ACC112 (cell line): ENCODE measurements at regions not wholly inside any gene's neighbourhood (a gene's known extent, or its start where the extent isn't known, plus 50 kb on each side); places are given as distances from the start of the nearest gene placed in this dataset.

Experiments used
- H2AFZ ChIP-seq: fragments of 200-600 bp; sonication (generic); one replicate; pipeline ENCODE4 v1.6.0; 2017; ENCODE audit warnings: antibody characterized with exemption, low read length; ENCODE audit not compliant: unreplicated experiment
- H3K27ac ChIP-seq: fragments of 200-600 bp; sonication (generic); 2 replicates; pipeline ENCODE4 v1.5.1; 2014; ENCODE audit warnings: low read depth, mild to moderate bottlenecking, antibody characterized with exemption, low read length, moderate library complexity
- H3K27me3 ChIP-seq: fragments of 200-600 bp; sonication (generic); 2 replicates; pipeline ENCODE4 v1.6.1; 2014; ENCODE audit warnings: mild to moderate bottlenecking, antibody characterized with exemption, low read length, moderate library complexity, mixed read lengths; ENCODE audit not compliant: insufficient read depth
- H3K36me3 ChIP-seq: fragments of 200-600 bp; sonication (generic); 2 replicates; pipeline ENCODE4 v1.6.1; 2016; ENCODE audit warnings: mild to moderate bottlenecking, antibody characterized with exemption, low read length, moderate library complexity, mixed read lengths; ENCODE audit not compliant: insufficient read depth
- H3K4me1 ChIP-seq: fragments of 200-600 bp; sonication (generic); one replicate; pipeline ENCODE4 v1.6.1; 2016; ENCODE audit warnings: low read length, mixed read lengths; ENCODE audit not compliant: insufficient read depth, unreplicated experiment, control insufficient read depth
- H3K4me3 ChIP-seq: fragments of 200-600 bp; sonication (generic); 2 replicates; pipeline ENCODE4 v1.5.1; 2014; ENCODE audit warnings: mild to moderate bottlenecking, low read depth, low read length
- H3K79me2 ChIP-seq: fragments of 200-600 bp; sonication (generic); one replicate; pipeline ENCODE4 v1.6.0; 2016; ENCODE audit warnings: low read length; ENCODE audit not compliant: control insufficient read depth, unreplicated experiment, insufficient read depth

DNA sequence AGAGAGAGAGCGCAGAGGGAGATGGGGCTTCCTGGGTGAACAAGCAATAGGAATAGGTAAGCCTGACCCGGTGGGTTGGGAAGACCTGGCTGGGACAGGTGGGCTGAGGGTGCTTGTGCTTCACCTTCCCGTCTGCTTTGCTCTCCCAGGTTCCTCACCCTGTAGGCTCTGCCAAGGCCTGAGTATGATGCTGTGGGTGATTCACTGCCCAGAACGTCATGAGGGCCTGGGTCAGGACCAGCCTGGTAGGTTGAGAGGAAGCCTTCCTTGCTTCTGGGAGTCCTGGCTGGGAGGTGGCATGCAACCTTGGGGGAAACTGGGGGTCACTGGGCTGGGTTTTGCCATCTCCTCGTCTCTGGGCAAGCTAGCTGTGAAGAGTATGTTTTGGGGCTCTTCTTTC is 220.2 kb upstream of the APCDD1 start:
- Histone ChIP-seq H2AFZ (no peak overlapping the region), H3K4me3 (no peak overlapping the region), H3K27ac (no peak overlapping the region), H3K79me2 (no peaks in the 10 kb centered on the region), H3K4me1 (peaks cover 10% of the 10 kb centered on the region), H3K27me3 (no peaks in the 10 kb centered on the region), H3K36me3 (no peaks in the 10 kb centered on the region)

DNA sequence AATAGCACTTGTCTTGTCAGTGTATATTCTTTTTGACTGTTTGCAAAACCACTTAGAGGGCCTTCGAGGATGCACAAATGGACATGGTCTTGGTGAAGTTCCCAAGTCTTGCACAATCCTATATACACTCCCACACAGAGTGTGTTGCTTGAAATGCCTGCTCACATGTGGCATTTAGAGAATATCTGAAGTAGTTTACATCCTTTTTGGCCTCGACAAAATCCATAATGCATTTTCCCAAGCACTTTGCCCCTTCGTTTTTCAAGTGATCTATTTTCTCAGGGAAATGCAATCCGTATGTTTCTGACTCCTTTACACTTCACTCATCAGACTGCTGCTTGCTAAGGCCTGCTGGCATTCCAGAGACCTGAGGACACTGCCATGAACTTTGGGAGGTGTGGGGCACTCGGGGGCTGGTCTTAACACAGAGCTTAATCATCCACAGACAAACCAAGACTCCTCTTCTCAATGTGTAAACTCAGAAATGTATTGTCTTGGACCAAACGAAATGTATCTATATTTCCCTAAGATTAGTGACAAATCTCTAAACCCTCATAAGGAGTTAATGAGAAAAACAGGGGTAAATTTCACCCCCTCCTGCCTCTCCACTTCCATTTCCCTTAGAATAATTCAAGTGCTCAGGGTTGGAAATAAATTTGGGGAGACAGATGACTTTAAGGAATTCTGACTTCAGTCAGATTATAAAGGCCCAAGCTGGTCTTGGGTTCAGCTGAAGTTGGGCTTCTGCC is 219.3 kb upstream of the APCDD1 start:
- H3K27ac ChIP-seq: no peak overlapping the region
- peaks cover 10% of the 10 kb centered on the region for H3K4me1 ChIP-seq
- no peak overlapping the region for H3K4me3 ChIP-seq
- peak overlapping the region; percentile 5 for H2AFZ ChIP-seq
- H3K27me3 ChIP-seq: no peaks in the 10 kb centered on the region
- no peaks in the 10 kb centered on the region for H3K79me2 ChIP-seq
- H3K36me3 ChIP-seq: no peaks in the 10 kb centered on the region

DNA sequence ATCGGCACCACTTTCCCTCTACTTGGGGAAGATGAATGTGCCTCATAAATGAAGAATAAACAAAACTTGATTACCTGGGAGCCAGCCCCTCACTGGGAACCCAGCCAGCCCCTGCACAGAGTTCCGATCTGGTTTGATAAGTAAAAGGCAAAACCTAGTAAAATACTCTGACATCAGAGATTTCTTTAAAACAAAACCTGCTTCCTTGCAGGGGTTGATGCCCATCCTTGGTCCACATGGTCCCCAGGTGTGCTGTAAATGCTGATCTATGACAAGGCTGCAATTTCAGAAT is 218.8 kb upstream of the APCDD1 start:
- H3K4me1 ChIP-seq: peaks cover 10% of the 10 kb centered on the region
- 0 out of 2 replicates have a peak, but pooled peaks cover 2% of the 10 kb centered on the region for H3K27me3 ChIP-seq
- H3K27ac ChIP-seq: no peak overlapping the region
- H2AFZ ChIP-seq: no peak overlapping the region
- no peak overlapping the region for H3K4me3 ChIP-seq
- H3K79me2 ChIP-seq: no peaks in the 10 kb centered on the region
- H3K36me3 ChIP-seq: no peaks in the 10 kb centered on the region

DNA sequence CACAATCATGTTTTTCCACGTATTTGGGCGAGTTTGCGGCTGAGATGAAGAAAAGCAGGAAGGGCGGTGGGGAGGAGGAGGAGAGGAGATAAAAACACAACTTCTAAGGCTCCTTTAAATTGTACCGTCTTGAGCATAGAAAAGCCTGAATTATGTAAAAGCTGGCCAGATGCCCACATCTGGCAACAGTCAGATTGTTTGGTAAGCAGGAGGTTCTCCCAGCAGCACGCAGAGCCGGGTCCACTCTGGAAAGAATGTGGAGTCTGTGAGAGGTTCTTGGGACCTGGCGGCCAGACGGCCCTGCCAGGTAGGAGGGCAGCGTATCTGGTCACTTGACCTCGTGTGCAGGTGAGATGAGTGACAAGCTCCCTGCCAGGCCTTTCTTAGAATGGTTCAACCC is 215.3 kb upstream of the APCDD1 start:
- Histone ChIP-seq H3K4me3 (no peak overlapping the region), H2AFZ (no peak overlapping the region), H3K79me2 (no peaks in the 10 kb centered on the region), H3K4me1 (peaks cover 10% of the 10 kb centered on the region), H3K27me3 (peaks cover 8% of the 10 kb centered on the region; the same call in 1 of the 2 replicates), H3K27ac (no peak overlapping the region), H3K36me3 (no peaks in the 10 kb centered on the region)

DNA sequence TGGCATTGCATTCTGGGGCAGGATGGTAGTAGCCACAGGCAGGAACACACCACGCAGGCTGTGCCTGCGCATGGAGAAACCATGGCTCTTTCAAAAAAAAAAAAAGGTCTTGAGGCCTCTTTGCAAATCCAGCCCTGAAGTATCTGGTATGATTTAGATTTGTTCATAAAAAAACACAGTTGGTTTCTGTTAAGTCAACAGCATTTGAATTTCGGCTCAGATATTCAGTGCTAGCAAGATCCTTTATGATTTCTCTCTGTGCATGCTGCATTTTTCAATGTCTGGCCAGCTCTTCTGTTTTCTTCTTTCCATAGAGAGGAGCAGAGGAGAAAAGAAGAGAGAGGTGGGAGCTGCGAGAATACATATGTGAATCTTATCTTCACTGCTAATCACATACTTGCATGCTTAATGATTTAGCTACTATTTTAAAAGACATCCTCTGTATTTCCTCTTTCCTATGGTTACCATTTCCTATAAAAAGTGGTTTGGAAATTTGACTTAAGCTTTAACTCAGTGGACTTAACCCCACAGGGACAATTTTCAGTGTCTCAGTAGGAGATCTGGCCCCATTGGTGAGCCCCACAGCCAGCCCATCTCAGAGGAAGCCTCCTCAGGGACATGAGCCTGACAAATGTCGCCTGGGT is 214.3 kb upstream of the APCDD1 start:
- H3K4me1 ChIP-seq: peaks cover 4% of the 10 kb centered on the region
- H3K36me3 ChIP-seq: no peaks in the 10 kb centered on the region
- no peak overlapping the region for H3K4me3 ChIP-seq
- no peak overlapping the region for H2AFZ ChIP-seq
- H3K27me3 ChIP-seq: peaks cover 9% of the 10 kb centered on the region; the same call in 1 of the 2 replicates
- H3K79me2 ChIP-seq: no peaks in the 10 kb centered on the region
- H3K27ac ChIP-seq: no peak overlapping the region

DNA sequence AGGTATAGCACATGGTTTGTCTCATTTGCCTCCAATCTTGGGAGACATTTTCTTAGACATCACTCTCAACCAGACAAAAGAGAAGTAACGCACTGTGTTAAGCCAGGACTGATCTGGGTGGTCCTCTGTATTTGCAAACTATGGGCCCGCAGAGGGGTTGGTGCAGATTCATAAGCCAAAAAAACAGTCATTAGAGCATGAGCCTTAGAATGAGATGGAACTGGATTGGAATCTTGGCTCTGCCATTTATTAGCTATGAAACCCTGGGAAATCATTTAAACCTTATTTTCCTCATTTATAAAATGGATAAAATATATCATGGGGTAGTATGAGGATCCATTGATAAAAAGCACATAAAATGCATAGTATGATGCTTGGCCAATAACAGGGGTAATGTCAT is 213.5 kb upstream of the APCDD1 start:
- no peak overlapping the region for H3K4me3 ChIP-seq
- H2AFZ ChIP-seq: no peak overlapping the region
- no peak overlapping the region for H3K27ac ChIP-seq
- H3K4me1 ChIP-seq: no peaks in the 10 kb centered on the region
- no peaks in the 10 kb centered on the region for H3K79me2 ChIP-seq
- peaks cover 15% of the 10 kb centered on the region for H3K27me3 ChIP-seq
- H3K36me3 ChIP-seq: no peaks in the 10 kb centered on the region

DNA sequence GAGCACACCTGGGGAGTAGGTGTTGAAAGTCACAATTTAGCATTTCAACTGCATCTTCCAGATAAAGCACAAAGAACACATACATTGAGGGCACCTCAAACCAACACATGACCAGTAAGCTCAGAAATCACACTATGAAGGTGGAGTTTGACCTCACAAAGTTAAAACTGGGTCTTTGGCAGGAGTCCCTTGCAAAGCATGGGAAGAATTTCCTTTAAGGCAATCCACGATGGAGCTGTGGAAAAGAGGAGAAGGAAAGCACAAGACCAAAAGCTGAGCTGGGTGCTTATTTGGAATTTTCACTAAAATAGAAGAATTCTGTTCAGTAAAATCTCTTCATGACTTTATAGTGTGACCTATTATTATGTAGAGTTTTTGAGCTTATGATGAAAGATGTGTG is 212.9 kb upstream of the APCDD1 start:
- H3K27me3 ChIP-seq: peaks cover 15% of the 10 kb centered on the region
- H3K79me2 ChIP-seq: no peaks in the 10 kb centered on the region
- H3K27ac ChIP-seq: no peak overlapping the region
- no peaks in the 10 kb centered on the region for H3K36me3 ChIP-seq
- H2AFZ ChIP-seq: no peak overlapping the region
- no peaks in the 10 kb centered on the region for H3K4me1 ChIP-seq
- H3K4me3 ChIP-seq: no peak overlapping the region

DNA sequence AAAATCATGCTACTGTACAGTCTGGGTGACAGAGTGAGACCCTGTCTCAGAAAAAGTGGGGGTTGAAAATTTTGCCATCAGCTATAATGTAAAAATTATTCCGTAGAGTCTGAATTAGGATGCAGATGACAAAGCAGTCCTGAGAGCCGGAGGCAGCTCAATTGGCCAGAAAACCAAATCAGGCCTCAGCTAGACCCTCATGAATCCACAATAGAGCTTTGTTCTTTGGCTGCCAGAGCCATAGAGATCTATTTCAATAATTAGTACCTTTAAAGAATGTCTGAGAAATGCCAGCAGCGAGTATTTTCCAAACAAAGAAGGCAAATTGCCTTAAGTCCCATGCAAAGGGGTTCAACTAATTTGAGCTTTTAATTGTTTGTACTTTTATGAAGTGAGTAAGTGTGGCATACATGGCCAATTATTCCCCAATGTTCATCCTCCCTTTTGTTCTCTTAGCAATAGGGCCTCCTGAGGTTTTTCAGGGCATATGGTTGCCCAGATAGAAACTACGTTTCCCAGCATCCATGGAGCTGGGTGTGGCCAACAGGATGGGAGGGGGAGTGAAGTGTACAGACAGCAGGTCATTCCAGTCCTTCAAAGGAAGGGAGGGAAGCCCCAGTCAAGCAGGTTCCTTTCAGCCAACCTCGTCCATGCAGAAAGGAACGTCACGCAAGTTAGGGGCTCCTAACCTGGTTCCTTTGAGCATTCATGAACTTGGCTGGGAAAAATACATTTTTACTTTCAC is 211.3 kb upstream of the APCDD1 start:
- H3K36me3 ChIP-seq: no peaks in the 10 kb centered on the region
- H3K27ac ChIP-seq: no peak overlapping the region
- H3K4me3 ChIP-seq: no peak overlapping the region
- no peaks in the 10 kb centered on the region for H3K79me2 ChIP-seq
- H2AFZ ChIP-seq: no peak overlapping the region
- H3K4me1 ChIP-seq: no peaks in the 10 kb centered on the region
- H3K27me3 ChIP-seq: peaks cover 29% of the 10 kb centered on the region

DNA sequence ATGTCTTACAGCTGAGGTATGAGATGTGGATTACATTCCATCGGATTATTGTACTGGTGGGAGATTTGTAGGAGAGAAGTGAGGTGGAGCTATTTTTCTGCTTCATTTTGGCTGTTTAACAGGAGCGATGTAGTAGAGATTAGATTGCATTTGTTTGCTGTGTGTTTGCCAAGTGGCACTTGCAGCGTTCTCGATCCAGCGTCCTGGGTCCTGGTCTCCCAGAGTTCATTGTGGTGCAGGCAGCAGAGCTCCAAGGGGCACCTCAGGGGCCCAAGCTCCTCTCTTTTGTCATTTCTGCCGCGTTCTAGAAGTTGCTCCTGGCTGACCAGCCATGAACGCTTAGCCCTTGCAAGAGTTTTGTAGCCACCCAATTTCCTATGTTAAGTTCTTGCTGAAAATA is 210.1 kb upstream of the APCDD1 start:
- Histone ChIP-seq H3K27ac (no peak overlapping the region), H3K79me2 (no peaks in the 10 kb centered on the region), H2AFZ (no peak overlapping the region), H3K4me1 (no peaks in the 10 kb centered on the region), H3K4me3 (no peak overlapping the region), H3K27me3 (peaks cover 39% of the 10 kb centered on the region), H3K36me3 (no peaks in the 10 kb centered on the region)

DNA sequence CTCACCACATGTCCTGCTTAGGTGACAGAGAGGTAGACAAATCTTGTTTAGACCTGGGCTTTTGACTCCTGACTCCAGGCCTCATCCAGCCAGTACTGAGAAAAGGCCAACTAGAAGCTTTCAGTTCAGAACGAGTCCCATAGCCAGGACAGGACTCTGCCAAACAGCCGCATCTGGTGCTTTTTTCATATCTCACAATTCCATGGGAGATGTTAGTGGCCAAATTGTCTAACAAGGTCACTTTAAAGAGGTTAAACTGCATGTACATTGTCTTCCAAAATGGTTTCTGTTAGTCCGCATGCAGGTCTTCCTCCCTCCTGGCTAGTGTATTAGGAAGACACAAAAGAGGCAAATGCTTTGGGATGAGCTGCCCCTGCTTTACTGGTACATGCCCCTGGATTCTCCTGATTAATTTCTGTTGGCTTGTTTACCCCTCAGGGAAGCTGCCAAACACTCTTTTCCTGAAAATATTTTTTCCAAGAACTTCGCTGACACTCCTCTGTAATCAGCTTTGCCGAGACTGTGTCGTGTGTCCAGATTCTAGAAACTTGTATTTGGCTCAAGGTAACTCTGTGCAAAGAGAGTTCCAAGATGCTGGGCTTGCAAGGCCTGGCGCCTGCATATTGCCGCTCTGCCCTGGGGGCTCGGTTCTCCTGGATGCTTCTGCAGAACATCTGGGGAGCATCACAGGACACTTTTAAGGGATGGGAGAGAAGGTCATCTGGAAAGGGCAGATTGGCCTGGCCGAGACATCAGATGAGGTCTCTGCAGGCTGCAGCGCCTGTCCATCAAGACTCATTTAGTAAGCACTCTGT is 209.2 kb upstream of the APCDD1 start:
- Histone ChIP-seq H3K36me3 (no peaks in the 10 kb centered on the region), H3K4me3 (no peak overlapping the region), H3K27ac (no peak overlapping the region), H3K27me3 (peaks cover 43% of the 10 kb centered on the region), H3K4me1 (no peaks in the 10 kb centered on the region), H2AFZ (no peak overlapping the region), H3K79me2 (no peaks in the 10 kb centered on the region)
